IMR-90 (cell line): ENCODE measurements at regions not wholly inside any gene's neighbourhood (a gene's known extent, or its start where the extent isn't known, plus 50 kb on each side); places are given as distances from the start of the nearest gene placed in this dataset.
"Not testable (repeated sequence)": the region's sequence is repeated elsewhere in the genome, so short reads cannot be mapped to it uniquely, and the experiment has no call there.

Source experiments
- BHLHE40 ChIP-seq: fragments of 150-350 bp; IDR thresholded peaks from 2 replicates; pipeline ENCODE4 v1.6.1; 2016; ENCODE audit warnings: mild to moderate bottlenecking, low read depth, low read length
- CHD1 ChIP-seq: IDR thresholded peaks from 2 replicates; pipeline ENCODE4 v1.6.1; 2012; ENCODE audit warnings: low read depth, low read length, improper control_type of control experiment
- CTCF ChIP-seq: conservative IDR thresholded peaks from 2 replicates; pipeline ENCODE4 v1.5.1; 2012; ENCODE audit warnings: mild to moderate bottlenecking, low read depth, low read length, improper control_type of control experiment
- FOS ChIP-seq: fragments of 150-350 bp; IDR thresholded peaks from 2 replicates; pipeline ENCODE4 v1.6.1; 2016; ENCODE audit warnings: low read depth, low read length
- MAFK ChIP-seq: IDR thresholded peaks from 2 replicates; pipeline ENCODE4 v1.6.1; 2012; ENCODE audit warnings: low read depth, low read length, improper control_type of control experiment
- MXI1 ChIP-seq: IDR thresholded peaks from 2 replicates; pipeline ENCODE4 v1.6.1; 2012; ENCODE audit warnings: low read depth, mild to moderate bottlenecking, low read length, moderate library complexity, borderline replicate concordance
- NFE2L2 ChIP-seq: fragments of 150-350 bp; IDR thresholded peaks from 2 replicates; pipeline ENCODE4 v1.6.1; 2016; ENCODE audit warnings: low read depth, mild to moderate bottlenecking, low read length
- POLR2A ChIP-seq: IDR thresholded peaks from 2 replicates; pipeline ENCODE4 v1.6.1; 2012; ENCODE audit warnings: mild to moderate bottlenecking, low read depth, low read length
- RAD21 ChIP-seq: IDR thresholded peaks from 2 replicates; pipeline ENCODE4 v1.6.1; 2012; ENCODE audit warnings: low read length, improper control_type of control experiment
- RCOR1 ChIP-seq: IDR thresholded peaks from 2 replicates; pipeline ENCODE4 v1.6.1; 2012; ENCODE audit warnings: mild to moderate bottlenecking, low read length, improper control_type of control experiment; ENCODE audit not compliant: insufficient replicate concordance
- RFX5 ChIP-seq: IDR thresholded peaks from 2 replicates; pipeline ENCODE4 v1.8.0; 2012; ENCODE audit warnings: low read depth, mild to moderate bottlenecking, low read length, moderate library complexity
- USF2 ChIP-seq: fragments of 150-350 bp; IDR thresholded peaks from 2 replicates; pipeline ENCODE4 v1.6.1; 2017; ENCODE audit warnings: mild to moderate bottlenecking, antibody characterized with exemption, low read length, low read depth
- TF ChIP-seq, protein P1 (sequence below): fragments of 150-350 bp; IDR thresholded peaks from 2 replicates; pipeline ENCODE4 v1.6.1; 2016; ENCODE audit warnings: low read depth, mild to moderate bottlenecking, low read length, moderate library complexity, borderline replicate concordance

- not testable (repeated sequence) for TF ChIP-seq POLR2A, BHLHE40, CTCF, MXI1, RFX5, RCOR1, CHD1, RAD21, USF2, NFE2L2, FOS, MAFK
- TF ChIP-seq, protein P1, sequence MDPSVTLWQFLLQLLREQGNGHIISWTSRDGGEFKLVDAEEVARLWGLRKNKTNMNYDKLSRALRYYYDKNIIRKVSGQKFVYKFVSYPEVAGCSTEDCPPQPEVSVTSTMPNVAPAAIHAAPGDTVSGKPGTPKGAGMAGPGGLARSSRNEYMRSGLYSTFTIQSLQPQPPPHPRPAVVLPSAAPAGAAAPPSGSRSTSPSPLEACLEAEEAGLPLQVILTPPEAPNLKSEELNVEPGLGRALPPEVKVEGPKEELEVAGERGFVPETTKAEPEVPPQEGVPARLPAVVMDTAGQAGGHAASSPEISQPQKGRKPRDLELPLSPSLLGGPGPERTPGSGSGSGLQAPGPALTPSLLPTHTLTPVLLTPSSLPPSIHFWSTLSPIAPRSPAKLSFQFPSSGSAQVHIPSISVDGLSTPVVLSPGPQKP: not testable (repeated sequence)
Measured at GRCh38 chr21:33965662-33966061, 50.1 kb upstream of the ATP5PO start.
